Neuronal stem cell (in vitro differentiated cells): ENCODE measurements at regions not wholly inside any gene's neighbourhood (a gene's known extent, or its start where the extent isn't known, plus 50 kb on each side); places are given as distances from the start of the nearest gene placed in this dataset.

Experiments used
- DNase-seq: peaks from one replicate; pipeline ENCODE4 v3.0.0-alpha.2; 2013; ENCODE audit warnings: low spot score
- H2AFZ ChIP-seq: one replicate; pipeline ENCODE4 v1.6.1; 2013; ENCODE audit warnings: mild to moderate bottlenecking, low read length, inconsistent platforms
- H2AK5ac ChIP-seq: 2 replicates; pipeline ENCODE4 v1.6.1; 2013; ENCODE audit warnings: low read depth, mild to moderate bottlenecking, inconsistent platforms, low read length, moderate library complexity, mixed read lengths
- H2BK120ac ChIP-seq: 2 replicates; pipeline ENCODE4 v1.6.1; 2013; ENCODE audit warnings: low read depth, mild to moderate bottlenecking, inconsistent platforms, low read length, moderate library complexity, mixed read lengths
- H2BK12ac ChIP-seq: one replicate; pipeline ENCODE4 v1.6.1; 2013; ENCODE audit warnings: low read length, inconsistent platforms
- H2BK15ac ChIP-seq: 2 replicates; pipeline ENCODE4 v1.6.1; 2013; ENCODE audit warnings: mild to moderate bottlenecking, low read length, inconsistent platforms, mixed read lengths
- H2BK5ac ChIP-seq: one replicate; pipeline ENCODE4 v1.6.1; 2013; ENCODE audit warnings: inconsistent platforms, mild to moderate bottlenecking, low read length, moderate library complexity
- H3K14ac ChIP-seq: one replicate; pipeline ENCODE4 v1.6.1; 2013; ENCODE audit warnings: low read length, inconsistent platforms
- H3K18ac ChIP-seq: 2 replicates; pipeline ENCODE4 v1.6.1; 2013; ENCODE audit warnings: low read length, inconsistent platforms
- H3K23ac ChIP-seq: 2 replicates; pipeline ENCODE4 v1.6.1; 2013; ENCODE audit warnings: low read depth, mild to moderate bottlenecking, mixed read lengths, low read length, inconsistent platforms; ENCODE audit not compliant: poor library complexity
- H3K27ac ChIP-seq: replicated peaks from 3 replicates; pipeline ENCODE4 v1.5.1; 2013; ENCODE audit warnings: low read length, inconsistent platforms
- H3K27me3 ChIP-seq, 3 experiments: 2 replicates each; pipeline ENCODE4 v1.6.1; 2013; ENCODE audit warnings: low read length in 3 of 3, mild to moderate bottlenecking in 2 of 3, inconsistent platforms in 1 of 3, low read depth in 1 of 3, mixed read lengths in 1 of 3, moderate library complexity in 1 of 3; ENCODE audit not compliant: control insufficient read depth in 3 of 3, insufficient read depth in 3 of 3
- H3K36me3 ChIP-seq, 2 donors: replicated peaks in 1 of 2; 2 replicates each; pipeline ENCODE4 v1.6.1; 2013; ENCODE audit warnings: low read length in 2 of 2; ENCODE audit not compliant: control insufficient read depth in 2 of 2, insufficient read depth in 2 of 2
- H3K4ac ChIP-seq: 2 replicates; pipeline ENCODE4 v1.6.1; 2013; ENCODE audit warnings: inconsistent platforms, mild to moderate bottlenecking, low read length, moderate library complexity
- H3K4me1 ChIP-seq, 2 donors: 1 replicate in 1 of 2; 2 replicates in 1 of 2; pipeline ENCODE4 v1.6.1; 2013; ENCODE audit warnings: low read length in 2 of 2, low read depth in 1 of 2; ENCODE audit not compliant: control insufficient read depth in 2 of 2, insufficient read depth in 1 of 2
- H3K4me2 ChIP-seq: one replicate; pipeline ENCODE4 v1.6.1; 2013; ENCODE audit warnings: mild to moderate bottlenecking, low read length, inconsistent platforms; ENCODE audit not compliant: insufficient read depth, poor library complexity, severe bottlenecking
- H3K4me3 ChIP-seq, 2 donors: 2 replicates each; pipeline ENCODE4 v1.5.1; 2013; ENCODE audit warnings: low read length in 2 of 2, mild to moderate bottlenecking in 2 of 2, inconsistent platforms in 1 of 2, moderate library complexity in 1 of 2
- H3K79me1 ChIP-seq: one replicate; pipeline ENCODE4 v1.6.1; 2013; ENCODE audit warnings: low read depth, mild to moderate bottlenecking, inconsistent platforms, low read length, moderate library complexity
- H3K9ac ChIP-seq: one replicate; pipeline ENCODE4 v1.6.1; 2013; ENCODE audit warnings: mild to moderate bottlenecking, low read depth, low read length, inconsistent platforms; ENCODE audit not compliant: poor library complexity
- H3K9me3 ChIP-seq, 2 donors: replicated peaks in 1 of 2; 2 replicates each; pipeline versions ENCODE3 to v1.6.1; 2013; ENCODE audit warnings: low read length in 2 of 2, mild to moderate bottlenecking in 2 of 2, inconsistent platforms in 1 of 2, low read depth in 1 of 2, mixed read lengths in 1 of 2, moderate library complexity in 1 of 2; ENCODE audit not compliant: control insufficient read depth in 2 of 2, insufficient read depth in 1 of 2
- H4K8ac ChIP-seq: one replicate; pipeline ENCODE4 v1.6.1; 2013; ENCODE audit warnings: low read depth, mild to moderate bottlenecking, inconsistent platforms, low read length, moderate library complexity
- H4K91ac ChIP-seq: one replicate; pipeline ENCODE4 v1.6.1; 2013; ENCODE audit warnings: low read length, low read depth, mild to moderate bottlenecking, inconsistent platforms; ENCODE audit not compliant: poor library complexity
- WGBS, 2 donors: extraction: QIAGEN DNeasy Blood & Tissue Kit; methylation state at CpG; one replicate each; pipeline ENCODE4 v1.1.7; 2013; ENCODE audit warnings: missing lambda C conversion rate in 2 of 2, mixed read lengths in 1 of 2; ENCODE audit not compliant: insufficient read length in 2 of 2, insufficient replicate concordance in 1 of 2; ENCODE audit errors: extremely low coverage in 2 of 2; 5-methylcytosine and 5-hydroxymethylcytosine counted together

- H3K36me3 ChIP-seq = no peaks in the 10 kb centered on the region
- no peak overlapping the region for H3K27ac ChIP-seq
- H3K9me3 ChIP-seq = no peaks in the 10 kb centered on the region
- no peaks in the 10 kb centered on the region for H3K27me3 ChIP-seq
- H3K79me1 ChIP-seq = no peaks in the 10 kb centered on the region
- no peak overlapping the region for H3K18ac ChIP-seq
- no peak overlapping the region for H4K8ac ChIP-seq
- WGBS, 2 donors = no CpG with 5 or more reads among the region's 2 CpGs
- no peak overlapping the region for H2AK5ac ChIP-seq
- H3K4me1 ChIP-seq = no peaks in the 10 kb centered on the region
- H3K4me3 ChIP-seq = no peak overlapping the region
- H2BK120ac ChIP-seq = no peak overlapping the region
- H3K9ac ChIP-seq = no peak overlapping the region
- H3K14ac ChIP-seq = no peak overlapping the region
- DNase-seq = no peak
- H3K4me2 ChIP-seq = no peak overlapping the region
- H2BK15ac ChIP-seq = no peak overlapping the region
- no peak overlapping the region for H3K4ac ChIP-seq
- H2AFZ ChIP-seq = no peak overlapping the region
- no peak overlapping the region for H2BK5ac ChIP-seq
- no peak overlapping the region for H3K23ac ChIP-seq
- no peak overlapping the region for H2BK12ac ChIP-seq
- H4K91ac ChIP-seq = no peak overlapping the region
These were observed 427.6 kb upstream of the WWC1 start for GRCh38 chr5:167863883-167864282.

GRCh38 chr5:167864801-167865200 is 426.6 kb upstream of the WWC1 start:
- H3K27me3 ChIP-seq = no peaks in the 10 kb centered on the region
- H3K4me3 ChIP-seq = no peak overlapping the region
- H3K18ac ChIP-seq = no peak overlapping the region
- no peak overlapping the region for H3K14ac ChIP-seq
- no peak overlapping the region for H2BK15ac ChIP-seq
- H3K36me3 ChIP-seq = no peaks in the 10 kb centered on the region
- H3K9ac ChIP-seq = no peak overlapping the region
- H3K4me1 ChIP-seq = no peaks in the 10 kb centered on the region
- no peak overlapping the region for H3K4ac ChIP-seq
- no peak overlapping the region for H2BK5ac ChIP-seq
- no peak overlapping the region for H3K23ac ChIP-seq
- H2AFZ ChIP-seq = no peak overlapping the region
- whole genome bisulfite sequencing, 2 donors = no CpG with 5 or more reads among the region's 6 CpGs
- H3K9me3 ChIP-seq = no peaks in the 10 kb centered on the region
- DNase-seq = no peak
- H2BK12ac ChIP-seq = no peak overlapping the region
- no peak overlapping the region for H3K4me2 ChIP-seq
- H2BK120ac ChIP-seq = no peak overlapping the region
- H3K27ac ChIP-seq = no peak overlapping the region
- no peak overlapping the region for H4K91ac ChIP-seq
- no peak overlapping the region for H4K8ac ChIP-seq
- no peak overlapping the region for H2AK5ac ChIP-seq
- no peaks in the 10 kb centered on the region for H3K79me1 ChIP-seq

- no peak overlapping the region for H3K23ac ChIP-seq
- WGBS, 2 donors = no CpG with 5 or more reads among the region's 3 CpGs
These were observed 424.6 kb upstream of the WWC1 start for GRCh38 chr5:167866797-167867196.

GRCh38 chr5:167867281-167867680 is 424.2 kb upstream of the WWC1 start:
- Histone ChIP-seq H2BK15ac (no peak overlapping the region), H3K14ac (no peak overlapping the region), H3K79me1 (no peaks in the 10 kb centered on the region), H3K4me1 (no peaks in the 10 kb centered on the region), H2BK120ac (no peak overlapping the region), H4K91ac (no peak overlapping the region), H2BK12ac (no peak overlapping the region), H3K9ac (no peak overlapping the region), H3K27ac (no peak overlapping the region), H4K8ac (no peak overlapping the region), H3K27me3 (no peaks in the 10 kb centered on the region), H2AFZ (no peak overlapping the region), H3K36me3 (no peaks in the 10 kb centered on the region), H3K9me3 (no peaks in the 10 kb centered on the region), H2BK5ac (no peak overlapping the region), H3K23ac (no peak overlapping the region), H2AK5ac (no peak overlapping the region), H3K4ac (no peak overlapping the region), H3K4me3 (no peak overlapping the region), H3K18ac (no peak overlapping the region), H3K4me2 (no peak overlapping the region)
- no CpG with 5 or more reads among the region's 5 CpGs for WGBS, 2 donors
- DNase-seq = no peak

More at GRCh38 chr5:167866797-167867196, 424.6 kb upstream of the WWC1 start:
- no peak overlapping the region for H3K9ac ChIP-seq
- no peaks in the 10 kb centered on the region for H3K4me1 ChIP-seq
- no peak overlapping the region for H3K27ac ChIP-seq
- no peak overlapping the region for H2BK12ac ChIP-seq
- DNase-seq = no peak
- no peaks in the 10 kb centered on the region for H3K36me3 ChIP-seq
- H3K4me2 ChIP-seq = no peak overlapping the region
- no peaks in the 10 kb centered on the region for H3K79me1 ChIP-seq
- no peak overlapping the region for H2BK120ac ChIP-seq
- no peak overlapping the region for H2BK15ac ChIP-seq
- H3K27me3 ChIP-seq = no peaks in the 10 kb centered on the region
- no peak overlapping the region for H4K8ac ChIP-seq
- H3K4me3 ChIP-seq = no peak overlapping the region
- H4K91ac ChIP-seq = no peak overlapping the region
- no peak overlapping the region for H2BK5ac ChIP-seq
- no peak overlapping the region for H3K4ac ChIP-seq
- H2AK5ac ChIP-seq = no peak overlapping the region
- H3K9me3 ChIP-seq = no peaks in the 10 kb centered on the region
- no peak overlapping the region for H3K14ac ChIP-seq
- H2AFZ ChIP-seq = no peak overlapping the region
- H3K18ac ChIP-seq = no peak overlapping the region
